ENCODE measurements at regions not wholly inside any gene's neighbourhood (a gene's known extent, or its start where the extent isn't known, plus 50 kb on each side); places are given as distances from the start of the nearest gene placed in this dataset.

DNA sequence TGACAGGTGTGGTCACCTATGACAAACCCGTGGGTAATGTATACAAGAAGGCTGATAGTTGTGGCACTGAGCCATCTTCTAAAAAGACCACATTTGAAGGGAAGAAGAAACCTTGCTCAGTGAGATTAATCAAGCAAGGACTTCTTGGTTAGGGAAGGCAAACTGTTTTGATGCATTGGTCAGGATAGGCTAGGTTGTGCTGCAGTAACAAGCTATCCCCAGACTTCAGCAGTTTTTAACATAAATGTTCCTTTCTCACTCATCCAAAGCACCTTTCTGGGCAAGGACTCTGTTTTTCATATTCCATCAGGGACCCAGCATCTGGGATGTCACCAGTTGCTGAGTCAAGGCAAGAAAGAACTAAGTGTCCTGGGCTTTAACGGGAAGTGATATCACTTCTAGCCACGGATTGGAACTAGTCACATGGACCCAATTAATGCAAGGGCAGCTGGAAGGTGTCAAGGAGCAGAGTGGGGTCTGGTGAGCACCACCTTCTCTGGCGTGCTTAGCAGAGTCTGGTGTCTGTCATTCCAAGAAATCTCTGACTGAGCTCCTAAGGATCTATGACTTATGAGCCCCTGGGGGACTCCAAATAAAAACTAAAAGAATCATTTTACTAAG is 52.0 kb upstream of the CCL2 start:
- TF ChIP-seq POLR2A (IDR thresholded peaks at IDR 0.05) = no peak
- TF ChIP-seq, protein P1, sequence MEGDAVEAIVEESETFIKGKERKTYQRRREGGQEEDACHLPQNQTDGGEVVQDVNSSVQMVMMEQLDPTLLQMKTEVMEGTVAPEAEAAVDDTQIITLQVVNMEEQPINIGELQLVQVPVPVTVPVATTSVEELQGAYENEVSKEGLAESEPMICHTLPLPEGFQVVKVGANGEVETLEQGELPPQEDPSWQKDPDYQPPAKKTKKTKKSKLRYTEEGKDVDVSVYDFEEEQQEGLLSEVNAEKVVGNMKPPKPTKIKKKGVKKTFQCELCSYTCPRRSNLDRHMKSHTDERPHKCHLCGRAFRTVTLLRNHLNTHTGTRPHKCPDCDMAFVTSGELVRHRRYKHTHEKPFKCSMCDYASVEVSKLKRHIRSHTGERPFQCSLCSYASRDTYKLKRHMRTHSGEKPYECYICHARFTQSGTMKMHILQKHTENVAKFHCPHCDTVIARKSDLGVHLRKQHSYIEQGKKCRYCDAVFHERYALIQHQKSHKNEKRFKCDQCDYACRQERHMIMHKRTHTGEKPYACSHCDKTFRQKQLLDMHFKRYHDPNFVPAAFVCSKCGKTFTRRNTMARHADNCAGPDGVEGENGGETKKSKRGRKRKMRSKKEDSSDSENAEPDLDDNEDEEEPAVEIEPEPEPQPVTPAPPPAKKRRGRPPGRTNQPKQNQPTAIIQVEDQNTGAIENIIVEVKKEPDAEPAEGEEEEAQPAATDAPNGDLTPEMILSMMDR (IDR thresholded peaks at IDR 0.05) = no peak
